HG02884 (cell line): ENCODE measurements at regions not wholly inside any gene's neighbourhood (a gene's known extent, or its start where the extent isn't known, plus 50 kb on each side); places are given as distances from the start of the nearest gene placed in this dataset.

Experiments used
- ATAC-seq: cut with Tn5 transposase; IDR thresholded peaks from one replicate; pipeline ENCODE4 v1.9.1; 2021; ENCODE audit warnings: mild to moderate bottlenecking, moderate library complexity; ENCODE audit not compliant: unreplicated experiment

DNA sequence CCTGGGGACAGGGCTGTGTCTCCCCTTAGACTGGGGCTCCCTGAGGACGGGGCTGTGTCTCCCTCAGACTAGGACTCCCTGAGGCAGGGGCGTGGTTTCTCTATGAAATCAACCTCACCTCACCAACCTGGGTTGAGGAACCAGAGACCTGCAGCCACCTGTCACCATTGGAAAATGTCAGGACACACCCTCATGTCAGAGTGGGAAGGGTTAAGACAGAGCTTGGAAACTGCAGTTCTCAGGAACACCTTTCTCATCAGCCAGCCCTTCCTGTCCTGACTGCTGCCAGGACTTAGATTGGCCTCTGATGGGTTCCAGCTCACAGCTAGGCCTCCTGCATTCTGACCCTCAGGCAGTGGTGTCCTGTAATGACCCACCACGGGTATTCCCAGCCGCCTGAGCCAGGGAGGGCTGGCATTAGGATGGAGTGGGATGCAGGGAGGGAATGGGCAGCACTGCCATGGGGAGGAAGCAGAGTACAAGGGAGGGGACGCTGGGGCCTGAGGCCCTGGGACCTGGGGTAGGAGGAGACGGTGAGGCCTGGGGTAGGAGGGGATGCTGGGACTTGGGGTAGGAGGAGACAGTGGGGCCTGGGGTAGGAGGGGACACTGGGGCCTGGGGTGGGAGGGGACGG is 76.3 kb downstream of the MRPL14 start:
- ATAC-seq, result no peak

- no peak for ATAC-seq
Measured at GRCh38 chr6:44049989-44050871, 77.0 kb downstream of the MRPL14 start.

- ATAC-seq, result peak; percentile 54
Measured at GRCh38 chr6:44049163-44049988, 77.9 kb downstream of the MRPL14 start.

GRCh38 chr6:44048277-44048676 is 79.0 kb downstream of the MRPL14 start:
- ATAC-seq, result no peak

GRCh38 chr6:44047801-44048200 is 79.5 kb downstream of the MRPL14 start:
- ATAC-seq, result no peak

GRCh38 chr6:44047179-44047546 is 80.1 kb downstream of the MRPL14 start:
- ATAC-seq, result no peak

- no peak for ATAC-seq
Measured at GRCh38 chr6:44046516-44047178, 80.6 kb downstream of the MRPL14 start.

- no peak for ATAC-seq
Measured at GRCh38 chr6:44045672-44046015, 81.6 kb downstream of the MRPL14 start.

- no peak for ATAC-seq
Measured at GRCh38 chr6:44044940-44045671, 82.1 kb downstream of the MRPL14 start.

DNA sequence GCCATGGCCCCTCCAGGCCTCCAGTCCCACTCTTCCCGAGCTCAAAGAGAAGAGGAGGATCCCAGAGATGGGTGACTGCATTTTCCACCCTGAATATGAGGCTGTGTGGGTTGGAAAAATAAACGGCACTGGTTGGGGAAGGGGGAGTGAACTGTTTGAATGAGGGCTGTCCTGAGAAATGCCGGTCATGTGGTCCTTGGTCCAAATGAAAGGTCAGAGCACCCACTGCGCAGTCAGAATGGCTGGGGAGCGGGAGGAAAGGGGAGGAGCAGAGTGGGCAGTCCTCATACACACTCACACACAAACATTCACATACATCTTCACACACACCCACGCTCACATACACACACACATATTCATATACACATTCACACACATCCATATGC is 83.1 kb downstream of the MRPL14 start:
- no peak for ATAC-seq

DNA sequence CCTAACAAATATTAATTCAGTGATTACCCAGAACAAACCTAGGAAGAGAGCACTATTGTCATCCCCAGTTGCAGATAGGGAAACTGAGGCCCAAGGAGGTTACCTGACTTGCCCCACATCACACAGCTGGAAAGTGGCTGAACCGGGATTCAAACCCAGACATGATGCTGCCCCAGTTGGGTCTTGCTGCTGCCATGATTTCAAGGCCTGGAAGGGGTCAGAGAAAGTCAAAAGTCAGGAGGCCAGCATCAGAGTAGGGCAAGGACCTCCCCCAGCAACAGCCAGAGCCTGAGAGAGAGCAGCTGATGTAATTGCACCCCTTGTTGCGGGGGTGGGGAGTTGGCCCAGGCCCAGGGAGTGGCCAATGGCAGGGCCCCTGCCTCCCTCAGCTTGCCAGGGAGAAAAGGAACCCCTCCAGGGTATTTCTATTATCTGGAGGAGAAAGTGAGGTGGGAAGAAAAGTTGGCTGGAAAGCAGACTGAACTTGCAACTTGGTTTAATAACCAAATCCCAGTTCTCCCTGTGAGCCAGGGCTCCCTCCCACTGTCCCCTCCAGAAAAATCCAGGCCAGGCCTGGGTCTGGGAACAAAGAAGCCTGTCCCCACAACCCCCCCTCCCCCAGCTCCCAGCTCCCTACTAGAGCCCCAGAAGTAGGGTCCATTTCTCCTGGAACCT is 83.6 kb downstream of the MRPL14 start:
- no peak for ATAC-seq

- ATAC-seq, result no peak
Measured at GRCh38 chr6:44042989-44043478, 84.2 kb downstream of the MRPL14 start.

GRCh38 chr6:44042261-44042988 is 84.8 kb downstream of the MRPL14 start:
- ATAC-seq, result no peak

- no peak for ATAC-seq
Measured at GRCh38 chr6:44041461-44042260, 85.6 kb downstream of the MRPL14 start.

DNA sequence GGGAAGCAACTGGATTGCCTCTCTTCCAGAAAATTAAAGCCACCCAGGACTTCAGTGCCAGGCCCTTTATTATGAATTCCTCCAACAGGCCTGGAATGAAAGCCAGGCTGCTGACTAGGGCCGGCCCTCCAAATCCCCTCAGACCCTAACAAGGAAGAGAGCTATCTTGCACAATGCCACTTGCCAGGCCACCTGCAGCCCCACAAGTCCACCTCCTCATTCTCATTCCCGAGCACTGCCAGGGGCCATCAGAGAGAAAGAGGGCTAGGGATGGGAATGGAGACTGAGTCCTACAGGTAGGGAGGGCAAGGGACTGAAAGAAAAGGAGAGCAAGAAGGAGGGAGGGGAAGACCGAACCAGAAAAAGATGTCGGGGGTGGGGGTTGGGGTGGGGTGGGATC is 86.5 kb downstream of the MRPL14 start:
- no peak for ATAC-seq

DNA sequence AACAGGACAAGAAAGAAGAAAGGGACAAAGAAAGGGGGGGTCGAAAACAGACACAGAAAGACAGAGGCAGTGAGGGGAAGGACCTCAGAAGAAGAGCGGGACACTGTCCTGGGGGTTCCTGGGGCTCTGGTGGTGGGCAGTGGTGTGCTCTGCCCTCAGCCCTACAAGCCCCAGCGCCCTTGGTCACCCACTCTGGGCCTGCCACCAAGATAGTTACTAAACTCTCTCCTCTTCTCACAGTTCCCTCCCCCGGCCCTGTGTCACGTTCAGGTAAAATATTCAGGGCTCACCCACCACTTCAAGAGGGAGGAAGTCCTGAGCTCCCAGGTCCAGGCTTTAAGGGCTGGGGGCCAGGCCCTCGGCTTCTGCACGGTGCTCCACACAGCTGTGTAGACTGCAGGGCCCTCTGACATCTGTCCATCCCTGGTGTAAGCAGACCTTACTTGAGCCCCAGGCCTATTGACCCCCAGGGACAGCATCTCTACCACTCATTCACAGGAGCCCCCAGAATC is 87.4 kb downstream of the MRPL14 start:
- no peak for ATAC-seq

DNA sequence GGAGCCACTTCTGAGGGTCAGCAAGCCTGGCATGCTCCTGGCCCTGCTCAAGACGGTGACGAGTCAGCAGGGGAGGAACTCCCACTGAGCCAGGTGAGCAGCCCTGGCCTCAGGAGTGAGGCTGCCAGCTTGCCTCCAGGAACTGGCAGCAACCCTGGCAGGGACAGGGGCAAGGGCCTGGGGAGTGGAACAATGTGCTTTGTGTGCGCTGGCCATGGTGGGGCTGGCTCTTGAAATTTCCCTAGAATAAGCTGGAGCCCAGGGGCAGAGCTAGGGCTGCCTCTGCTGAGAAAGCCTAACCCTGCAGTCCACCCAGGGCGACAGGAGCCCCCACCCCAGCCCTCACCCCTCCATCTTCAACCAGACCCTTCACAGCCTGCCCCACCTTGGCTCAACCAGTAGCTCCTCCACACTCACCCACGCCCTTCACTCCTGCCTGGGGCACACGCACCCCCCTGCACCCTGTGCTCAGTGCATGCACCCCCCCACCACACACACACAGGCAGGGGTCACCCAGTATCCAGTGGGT is 88.0 kb downstream of the MRPL14 start:
- no peak for ATAC-seq

GRCh38 chr6:44038543-44039065 is 88.6 kb downstream of the MRPL14 start:
- ATAC-seq, result no peak
